ENCODE measurements at regions not wholly inside any gene's neighbourhood (a gene's known extent, or its start where the extent isn't known, plus 50 kb on each side); places are given as distances from the start of the nearest gene placed in this dataset.
A peak's percentile ranks its signal among the peaks of the same experiment; 100 is the strongest.

DNA sequence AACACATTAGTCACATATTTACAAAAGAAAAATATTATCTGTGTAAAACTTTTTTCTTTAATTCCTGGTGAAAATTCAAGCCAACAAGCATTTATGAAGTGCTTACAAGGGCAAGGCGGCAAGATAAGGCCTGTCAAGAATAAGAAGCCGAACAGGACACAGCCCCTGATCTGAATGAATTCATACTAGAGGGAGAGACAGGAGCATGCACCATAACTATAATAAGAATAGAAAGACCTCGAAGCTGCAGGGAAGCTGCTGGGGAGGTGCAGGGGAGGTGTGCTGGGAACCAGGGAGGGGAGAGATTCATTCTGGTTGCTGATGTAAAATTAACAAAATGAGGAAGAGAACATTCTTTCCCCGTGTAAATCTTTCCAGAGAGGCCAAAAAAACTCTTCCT is 60.5 kb upstream of the TARDBP start:
- Histone ChIP-seq H3K9me3 (no peaks in the 10 kb centered on the region), H3K27me3 (no peaks in the 10 kb centered on the region), H3K27ac (no peak overlapping the region), H3K4me1 (no peaks in the 10 kb centered on the region), H3K36me3 (no peaks in the 10 kb centered on the region), H3K4me3 (no peak overlapping the region)
- no peak for DNase-seq (ENCODE audit: extremely low spot score in 2 of 2)
- intact Hi-C loops (cut with DNase I), result no loop called here
- TF ChIP-seq, protein P1, sequence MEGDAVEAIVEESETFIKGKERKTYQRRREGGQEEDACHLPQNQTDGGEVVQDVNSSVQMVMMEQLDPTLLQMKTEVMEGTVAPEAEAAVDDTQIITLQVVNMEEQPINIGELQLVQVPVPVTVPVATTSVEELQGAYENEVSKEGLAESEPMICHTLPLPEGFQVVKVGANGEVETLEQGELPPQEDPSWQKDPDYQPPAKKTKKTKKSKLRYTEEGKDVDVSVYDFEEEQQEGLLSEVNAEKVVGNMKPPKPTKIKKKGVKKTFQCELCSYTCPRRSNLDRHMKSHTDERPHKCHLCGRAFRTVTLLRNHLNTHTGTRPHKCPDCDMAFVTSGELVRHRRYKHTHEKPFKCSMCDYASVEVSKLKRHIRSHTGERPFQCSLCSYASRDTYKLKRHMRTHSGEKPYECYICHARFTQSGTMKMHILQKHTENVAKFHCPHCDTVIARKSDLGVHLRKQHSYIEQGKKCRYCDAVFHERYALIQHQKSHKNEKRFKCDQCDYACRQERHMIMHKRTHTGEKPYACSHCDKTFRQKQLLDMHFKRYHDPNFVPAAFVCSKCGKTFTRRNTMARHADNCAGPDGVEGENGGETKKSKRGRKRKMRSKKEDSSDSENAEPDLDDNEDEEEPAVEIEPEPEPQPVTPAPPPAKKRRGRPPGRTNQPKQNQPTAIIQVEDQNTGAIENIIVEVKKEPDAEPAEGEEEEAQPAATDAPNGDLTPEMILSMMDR (IDR thresholded peaks at IDR 0.05), result no peak
- TF ChIP-seq POLR2A (IDR thresholded peaks at IDR 0.05), result no peak
- TF ChIP-seq POLR2AphosphoS5 (IDR thresholded peaks at IDR 0.05; ENCODE audit: insufficient read depth in 1 of 2, low read depth in 1 of 2), result no peak

DNA sequence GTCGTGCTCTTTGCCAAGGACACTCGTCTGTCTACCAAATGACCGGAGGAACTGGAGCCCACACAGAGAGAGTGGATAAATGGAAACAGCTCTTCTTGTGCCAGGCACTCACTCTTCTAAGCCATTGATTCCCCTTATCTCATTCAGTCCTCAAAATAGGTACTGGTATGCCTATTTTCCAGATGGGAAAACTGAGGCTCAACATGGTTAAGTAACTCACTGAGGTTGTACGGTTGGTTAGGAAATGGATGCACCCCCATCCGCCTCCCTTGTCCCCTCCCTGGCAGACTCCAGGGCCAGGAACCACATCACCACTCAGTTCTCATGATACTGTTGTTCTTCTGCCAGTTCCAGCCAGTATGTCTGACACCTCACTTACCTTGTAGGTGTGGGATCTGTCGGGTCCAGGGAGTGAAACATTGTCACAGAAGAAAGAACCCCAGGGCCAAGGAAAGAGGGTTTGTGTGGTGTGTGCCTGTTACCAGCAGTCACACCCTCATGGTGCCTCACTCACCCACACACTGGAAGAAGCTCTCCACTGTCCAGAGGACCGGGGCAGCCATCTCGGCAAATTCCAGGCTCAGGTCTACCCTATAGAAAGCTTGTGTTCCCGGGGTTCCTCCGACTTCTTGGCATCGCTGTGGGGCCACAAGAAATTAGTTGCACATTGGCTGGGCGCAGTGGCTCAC is 58.8 kb upstream of the TARDBP start:
- DNase-seq (ENCODE audit: extremely low spot score in 2 of 2), result no peak
- Histone ChIP-seq H3K9me3 (no peaks in the 10 kb centered on the region), H3K27me3 (no peaks in the 10 kb centered on the region), H3K4me3 (no peak overlapping the region), H3K36me3 (no peaks in the 10 kb centered on the region), H3K27ac (no peak overlapping the region), H3K4me1 (no peaks in the 10 kb centered on the region)
- TF ChIP-seq POLR2AphosphoS5 (IDR thresholded peaks at IDR 0.05; ENCODE audit: insufficient read depth in 1 of 2, low read depth in 1 of 2), result no peak
- TF ChIP-seq POLR2A (IDR thresholded peaks at IDR 0.05), result no peak
- TF ChIP-seq, protein P1 (IDR thresholded peaks at IDR 0.05), result no peak
- intact Hi-C loops (cut with DNase I), result no loop called here

DNA sequence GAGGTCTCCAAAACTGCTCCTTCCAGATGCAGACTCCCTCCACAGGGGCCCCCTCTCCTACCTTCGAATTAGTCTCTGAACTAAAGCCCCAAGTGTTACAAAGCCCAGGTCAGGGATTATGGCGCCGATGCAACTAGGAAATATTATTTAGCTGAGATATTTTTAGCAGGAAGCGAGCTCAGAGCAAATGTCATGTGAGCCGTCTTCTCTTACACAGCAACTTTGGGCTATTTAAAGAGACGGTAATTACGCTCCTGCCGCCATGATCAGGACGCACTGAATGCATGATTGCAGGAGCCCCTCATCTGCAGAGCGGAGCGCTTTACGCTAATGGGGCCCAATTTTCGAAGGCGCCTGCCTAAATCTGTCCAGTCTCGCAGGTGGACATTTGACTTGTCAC is 55.3 kb upstream of the TARDBP start:
- TF ChIP-seq POLR2A (IDR thresholded peaks at IDR 0.05), result no peak
- no peak for TF ChIP-seq POLR2AphosphoS5 (IDR thresholded peaks at IDR 0.05; ENCODE audit: insufficient read depth in 1 of 2, low read depth in 1 of 2)
- TF ChIP-seq, protein P1 (IDR thresholded peaks at IDR 0.05), result no peak
- no peak overlapping the region for H3K4me3 ChIP-seq
- no peak overlapping the region for H3K27ac ChIP-seq
- no peaks in the 10 kb centered on the region for H3K27me3 ChIP-seq
- DNase-seq (ENCODE audit: extremely low spot score in 2 of 2), result no peak
- H3K9me3 ChIP-seq, result no peaks in the 10 kb centered on the region
- H3K4me1 ChIP-seq, result no peaks in the 10 kb centered on the region
- intact Hi-C loops (cut with DNase I), result no loop called here
- no peaks in the 10 kb centered on the region for H3K36me3 ChIP-seq

DNA sequence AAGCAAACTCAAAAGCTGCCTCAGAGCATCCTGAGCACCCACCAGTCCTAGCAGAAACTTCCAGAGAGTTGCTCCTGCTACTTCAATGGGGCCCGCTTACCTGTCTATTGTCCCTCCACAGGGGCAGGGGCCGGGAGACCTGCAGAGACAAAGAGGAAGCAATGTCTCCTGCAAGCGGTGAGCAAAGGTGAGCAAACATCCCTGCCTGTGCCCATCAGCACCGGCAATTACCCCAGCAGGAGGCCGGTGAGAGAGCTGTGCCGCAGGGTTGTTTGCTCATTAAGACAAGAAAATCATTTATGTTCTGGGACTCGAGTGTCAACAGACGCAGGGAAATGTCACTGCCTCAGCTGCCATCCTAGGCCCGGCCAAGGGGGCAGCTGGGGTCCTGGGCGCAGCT is 53.8 kb upstream of the TARDBP start:
- Histone ChIP-seq H3K4me1 (no peaks in the 10 kb centered on the region), H3K27ac (no peak overlapping the region), H3K4me3 (no peak overlapping the region), H3K9me3 (no peaks in the 10 kb centered on the region), H3K27me3 (no peaks in the 10 kb centered on the region), H3K36me3 (no peaks in the 10 kb centered on the region)
- DNase-seq (ENCODE audit: extremely low spot score in 2 of 2), result no peak
- TF ChIP-seq POLR2AphosphoS5 (IDR thresholded peaks at IDR 0.05; ENCODE audit: insufficient read depth in 1 of 2, low read depth in 1 of 2), result no peak
- TF ChIP-seq, protein P1 (IDR thresholded peaks at IDR 0.05), result no peak
- intact Hi-C loops (cut with DNase I), result no loop called here

DNA sequence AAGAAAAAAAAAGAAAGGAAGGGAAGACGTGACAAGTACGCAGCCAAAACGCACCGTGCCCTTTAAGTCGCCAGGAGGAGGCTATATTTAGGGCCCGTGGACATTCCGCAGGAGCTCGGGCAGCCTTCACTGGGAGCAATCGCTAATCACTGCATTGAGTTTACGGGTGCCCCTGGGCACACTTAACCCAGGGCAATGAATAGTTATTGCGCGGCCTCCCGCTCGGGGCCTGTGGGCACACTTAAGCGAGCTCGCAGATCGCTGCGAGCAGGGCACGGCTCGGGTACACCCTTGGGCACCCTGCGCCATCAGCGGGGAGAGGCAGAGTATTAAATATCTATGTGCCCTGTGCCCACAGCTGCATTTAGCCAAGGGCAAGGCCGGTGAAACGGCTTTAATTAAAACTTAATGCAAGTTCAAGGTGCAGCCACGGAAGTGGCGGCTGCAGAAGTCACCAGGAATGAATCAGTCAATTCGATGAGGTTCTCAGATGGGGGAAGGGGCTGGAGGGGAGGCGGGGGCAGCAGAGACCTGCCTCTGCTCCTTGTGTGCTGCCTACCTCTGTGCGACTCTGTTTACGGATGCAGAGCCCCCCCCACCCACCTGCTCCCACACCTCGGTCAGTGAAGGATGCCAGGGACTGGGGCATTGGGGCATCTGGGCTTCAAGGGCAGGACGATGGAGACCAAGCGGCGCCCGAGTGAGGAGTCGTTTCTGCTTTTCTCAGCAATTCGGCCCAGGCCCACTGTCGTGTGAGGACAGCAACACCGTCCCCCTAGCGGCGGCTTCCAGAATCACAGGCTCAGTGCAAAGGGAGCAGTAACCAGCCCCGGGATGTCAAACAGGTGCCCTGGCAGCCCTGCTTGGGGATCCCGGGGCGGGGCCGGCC is 51.8 kb upstream of the TARDBP start:
- H3K36me3 ChIP-seq, result no peaks in the 10 kb centered on the region
- intact Hi-C loops (cut with DNase I), result no loop called here
- no peak for DNase-seq (ENCODE audit: extremely low spot score in 2 of 2)
- no peaks in the 10 kb centered on the region for H3K4me1 ChIP-seq
- no peaks in the 10 kb centered on the region for H3K27me3 ChIP-seq
- no peak for TF ChIP-seq POLR2AphosphoS5 (IDR thresholded peaks at IDR 0.05; ENCODE audit: insufficient read depth in 1 of 2, low read depth in 1 of 2)
- TF ChIP-seq, protein P1 (IDR thresholded peaks at IDR 0.05), result peak; percentile 40 to 72 (median 63)
- H3K4me3 ChIP-seq, result no peak overlapping the region
- H3K9me3 ChIP-seq, result no peaks in the 10 kb centered on the region
- no peak overlapping the region for H3K27ac ChIP-seq

Data from vagina (tissue), 2 donors.